Endodermal cell (in vitro differentiated cells): ENCODE measurements at regions not wholly inside any gene's neighbourhood (a gene's known extent, or its start where the extent isn't known, plus 50 kb on each side); places are given as distances from the start of the nearest gene placed in this dataset.

Experiments used
- DNase-seq: peaks from one replicate; pipeline ENCODE4 v3.0.0-alpha.2; 2017
- H3K27ac ChIP-seq: 2 replicates; pipeline ENCODE4 v1.5.1; 2013; ENCODE audit warnings: mild to moderate bottlenecking, low read depth, low read length, moderate library complexity
- H3K27me3 ChIP-seq: 2 replicates; pipeline ENCODE4 v1.6.1; 2013; ENCODE audit warnings: mild to moderate bottlenecking, low read length, moderate library complexity; ENCODE audit not compliant: insufficient read depth, control insufficient read depth, poor library complexity, severe bottlenecking
- H3K36me3 ChIP-seq: 2 replicates; pipeline ENCODE4 v1.7.0; 2013; ENCODE audit warnings: mild to moderate bottlenecking, low read length, moderate library complexity; ENCODE audit not compliant: control insufficient read depth, insufficient read depth
- H3K4me1 ChIP-seq: one replicate; pipeline ENCODE4 v1.7.0; 2013; ENCODE audit warnings: low read length; ENCODE audit not compliant: control insufficient read depth, insufficient read depth
- H3K4me3 ChIP-seq: 2 replicates; pipeline ENCODE4 v1.5.1; 2013; ENCODE audit warnings: mild to moderate bottlenecking, low read length, moderate library complexity
- H3K9ac ChIP-seq: 2 replicates; pipeline ENCODE4 v1.6.1; 2013; ENCODE audit warnings: mild to moderate bottlenecking, low read length, moderate library complexity; ENCODE audit not compliant: poor library complexity, severe bottlenecking; ENCODE audit errors: extremely low read depth
- H3K9me3 ChIP-seq: 2 replicates; pipeline ENCODE4 v1.6.1; 2013; ENCODE audit warnings: mild to moderate bottlenecking, low read length, moderate library complexity; ENCODE audit not compliant: control insufficient read depth
- H3K27ac Mint-ChIP-seq: 2 replicates; pipeline ENCODE4 v1.8.0; 2020; ENCODE audit warnings: mixed read lengths
- H3K27me3 Mint-ChIP-seq: 2 replicates; pipeline ENCODE4 v1.8.0; 2021; ENCODE audit warnings: mild to moderate bottlenecking, mixed read lengths; ENCODE audit not compliant: insufficient read depth
- H3K36me3 Mint-ChIP-seq: 2 replicates; pipeline ENCODE4 v1.8.0; 2020; ENCODE audit warnings: low read depth, mixed read lengths
- H3K4me1 Mint-ChIP-seq: 2 replicates; pipeline ENCODE4 v1.8.0; 2020; ENCODE audit warnings: mixed read lengths
- H3K4me3 Mint-ChIP-seq: 2 replicates; pipeline ENCODE4 v1.8.0; 2020; ENCODE audit warnings: mild to moderate bottlenecking, moderate library complexity, mixed read lengths
- H3K9me3 Mint-ChIP-seq: 2 replicates; pipeline ENCODE4 v1.8.0; 2020; ENCODE audit warnings: mild to moderate bottlenecking, mixed read lengths
- WGBS, 2 experiments: methylation state at CpG; one replicate each; pipeline versions ENCODE4 v1.1.5 to v1.1.7; 2013; ENCODE audit warnings: missing lambda C conversion rate in 2 of 2, mixed read lengths in 1 of 2; ENCODE audit not compliant: insufficient coverage in 1 of 2, insufficient read length in 1 of 2; 5-methylcytosine and 5-hydroxymethylcytosine counted together
- TF ChIP-seq, protein P1 (sequence below): fragments of 200-600 bp; sonication (generic); conservative IDR thresholded peaks from 2 replicates; pipeline ENCODE4 v1.5.0; 2021; ENCODE audit warnings: antibody characterized with exemption, mild to moderate bottlenecking

DNA sequence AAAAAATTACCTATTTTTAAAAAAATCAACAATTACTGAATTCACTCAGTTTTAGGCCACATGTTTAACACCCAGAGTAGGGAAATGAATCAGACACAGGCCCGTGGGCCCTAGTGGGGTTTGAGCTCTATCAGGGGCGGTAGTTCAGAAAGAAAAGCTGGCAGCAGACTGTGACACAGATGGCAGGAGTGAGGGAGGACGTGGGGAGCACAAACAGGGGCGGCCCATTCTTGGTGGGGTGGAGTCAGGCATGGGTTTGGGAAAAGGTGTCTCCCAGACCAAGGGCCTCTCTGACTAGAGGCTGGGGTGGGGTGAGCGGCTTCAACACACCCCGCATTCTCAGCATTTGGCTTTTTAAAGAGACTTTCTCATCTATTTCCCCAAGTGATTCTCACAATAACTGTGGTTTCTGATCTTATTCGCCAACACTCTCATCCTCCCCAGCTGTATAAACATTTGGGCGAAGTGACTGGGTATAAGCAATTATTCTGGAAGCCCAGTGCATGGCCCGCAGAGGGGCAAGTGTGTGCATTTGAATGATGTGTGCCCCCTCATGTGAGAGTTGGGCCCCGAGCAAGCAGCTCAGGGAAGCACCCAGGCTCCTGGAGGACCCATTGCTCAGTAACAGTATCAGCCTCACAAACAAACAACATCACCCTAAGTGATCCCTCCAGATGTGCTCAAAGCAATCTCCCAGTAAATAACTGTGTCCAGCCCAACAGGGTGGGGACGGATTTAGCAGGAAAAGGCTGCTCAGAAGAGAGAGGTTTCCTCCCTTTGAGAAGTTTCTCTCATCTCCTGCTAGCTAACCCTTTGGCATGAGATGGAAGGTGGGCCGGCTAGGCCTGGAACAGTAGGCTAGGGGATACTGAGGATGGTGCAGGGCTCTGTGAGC, 437.6 kb upstream of the ZMIZ1 start:
- Mint-ChIP-seq H3K36me3 (no peaks in the 10 kb centered on the region), H3K27ac (no peak overlapping the region), H3K27me3 (peaks cover 2% of the 10 kb centered on the region), H3K4me3 (no peak overlapping the region), H3K9me3 (no peaks in the 10 kb centered on the region), H3K4me1 (peaks cover 17% of the 10 kb centered on the region)
- 77 to 91% methylated on average over 4 to 12 of the region's 12 CpGs for WGBS, 2 experiments
- no peak overlapping the region for H3K9ac ChIP-seq
- no peaks in the 10 kb centered on the region for H3K36me3 ChIP-seq
- peak; percentile 24 for DNase-seq
- H3K27me3 ChIP-seq: no peaks in the 10 kb centered on the region
- TF ChIP-seq, protein P1, sequence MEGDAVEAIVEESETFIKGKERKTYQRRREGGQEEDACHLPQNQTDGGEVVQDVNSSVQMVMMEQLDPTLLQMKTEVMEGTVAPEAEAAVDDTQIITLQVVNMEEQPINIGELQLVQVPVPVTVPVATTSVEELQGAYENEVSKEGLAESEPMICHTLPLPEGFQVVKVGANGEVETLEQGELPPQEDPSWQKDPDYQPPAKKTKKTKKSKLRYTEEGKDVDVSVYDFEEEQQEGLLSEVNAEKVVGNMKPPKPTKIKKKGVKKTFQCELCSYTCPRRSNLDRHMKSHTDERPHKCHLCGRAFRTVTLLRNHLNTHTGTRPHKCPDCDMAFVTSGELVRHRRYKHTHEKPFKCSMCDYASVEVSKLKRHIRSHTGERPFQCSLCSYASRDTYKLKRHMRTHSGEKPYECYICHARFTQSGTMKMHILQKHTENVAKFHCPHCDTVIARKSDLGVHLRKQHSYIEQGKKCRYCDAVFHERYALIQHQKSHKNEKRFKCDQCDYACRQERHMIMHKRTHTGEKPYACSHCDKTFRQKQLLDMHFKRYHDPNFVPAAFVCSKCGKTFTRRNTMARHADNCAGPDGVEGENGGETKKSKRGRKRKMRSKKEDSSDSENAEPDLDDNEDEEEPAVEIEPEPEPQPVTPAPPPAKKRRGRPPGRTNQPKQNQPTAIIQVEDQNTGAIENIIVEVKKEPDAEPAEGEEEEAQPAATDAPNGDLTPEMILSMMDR: no peak
- no peaks in the 10 kb centered on the region for H3K9me3 ChIP-seq
- no peak overlapping the region for H3K27ac ChIP-seq
- no peak overlapping the region for H3K4me3 ChIP-seq
- H3K4me1 ChIP-seq: peaks cover 6% of the 10 kb centered on the region

DNA sequence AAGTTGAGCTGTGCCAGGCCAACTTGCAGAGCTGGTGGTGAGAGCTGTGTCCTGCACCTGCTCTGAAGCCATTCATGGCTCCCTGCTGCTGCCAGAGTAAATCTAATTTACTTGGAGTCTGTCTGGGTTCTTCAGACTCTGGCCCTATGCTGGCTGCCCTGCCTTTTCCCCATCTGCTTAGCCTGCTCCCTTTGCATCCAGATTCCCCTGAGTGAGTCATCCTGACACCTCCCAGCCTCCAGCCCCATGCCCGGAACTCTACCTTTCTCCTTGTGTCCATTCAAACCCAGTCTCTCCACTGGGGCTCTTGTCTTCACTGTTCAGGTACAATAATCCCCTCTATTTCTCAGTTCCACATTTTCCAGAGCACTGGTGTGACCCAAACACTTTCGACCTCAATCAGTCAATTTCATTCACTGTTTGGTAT, 434.4 kb upstream of the ZMIZ1 start:
- Mint-ChIP-seq H3K9me3 (no peaks in the 10 kb centered on the region), H3K36me3 (no peaks in the 10 kb centered on the region), H3K27me3 (peaks cover 4% of the 10 kb centered on the region), H3K27ac (no peak overlapping the region), H3K4me3 (no peak overlapping the region), H3K4me1 (peaks cover 5% of the 10 kb centered on the region)
- no peak overlapping the region for H3K9ac ChIP-seq
- peaks cover 6% of the 10 kb centered on the region for H3K4me1 ChIP-seq
- H3K27ac ChIP-seq: no peak overlapping the region
- H3K36me3 ChIP-seq: no peaks in the 10 kb centered on the region
- H3K4me3 ChIP-seq: no peak overlapping the region
- 64 to 69% methylated on average over 1 to 2 of the region's 2 CpGs for WGBS, 2 experiments
- TF ChIP-seq, protein P1: no peak
- H3K27me3 ChIP-seq: no peaks in the 10 kb centered on the region
- H3K9me3 ChIP-seq: no peaks in the 10 kb centered on the region
- peak; percentile 82 for DNase-seq

DNA sequence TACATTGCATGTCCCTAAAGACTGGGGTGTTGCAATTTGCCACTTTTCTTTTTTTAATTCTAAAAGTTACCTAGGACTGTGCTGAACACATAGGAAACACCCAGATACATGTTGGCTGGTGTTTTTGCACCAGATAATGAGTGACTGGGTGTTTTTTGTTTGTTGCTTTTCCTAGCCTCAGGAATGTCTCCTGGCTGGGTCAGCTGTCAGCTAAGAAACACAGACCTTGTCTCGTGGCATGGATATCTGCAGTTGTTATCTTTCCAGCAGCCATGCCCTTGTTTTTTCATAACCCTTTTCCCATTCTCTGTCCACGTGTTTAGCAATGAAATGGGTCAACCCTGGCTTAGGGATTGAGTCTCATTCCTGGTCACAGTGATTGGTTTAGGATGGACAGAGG, 433.9 kb upstream of the ZMIZ1 start:
- Histone ChIP-seq H3K4me3 (no peak overlapping the region), H3K9ac (no peak overlapping the region), H3K27ac (no peak overlapping the region), H3K27me3 (no peaks in the 10 kb centered on the region), H3K36me3 (no peaks in the 10 kb centered on the region), H3K4me1 (peaks cover 6% of the 10 kb centered on the region), H3K9me3 (no peaks in the 10 kb centered on the region)
- no peak overlapping the region for H3K4me3 Mint-ChIP-seq
- H3K4me1 Mint-ChIP-seq: peaks cover 5% of the 10 kb centered on the region
- no peak for DNase-seq
- no peaks in the 10 kb centered on the region for H3K36me3 Mint-ChIP-seq
- peaks cover 5% of the 10 kb centered on the region for H3K27me3 Mint-ChIP-seq
- TF ChIP-seq, protein P1: no peak
- WGBS, 2 experiments: 71 to 78% methylated on average over 1 to 2 of the region's 2 CpGs
- H3K27ac Mint-ChIP-seq: no peak overlapping the region
- no peaks in the 10 kb centered on the region for H3K9me3 Mint-ChIP-seq
